ENCODE measurements at regions not wholly inside any gene's neighbourhood (a gene's known extent, or its start where the extent isn't known, plus 50 kb on each side); places are given as distances from the start of the nearest gene placed in this dataset.

GRCh38 chr6:164379795-164380194 is 929.6 kb downstream of the C6orf118 start:
- no peak for FAIRE-seq
- no peak for TF ChIP-seq CTCF (IDR thresholded peaks at IDR 0.05; ENCODE audit: insufficient read depth, missing control alignments)
- DNase-seq (ENCODE audit: insufficient read length, low spot score), result no peak

GRCh38 chr6:164378330-164378729 is 931.1 kb downstream of the C6orf118 start:
- no peak for DNase-seq (ENCODE audit: insufficient read length, low spot score)
- no peak for TF ChIP-seq CTCF (IDR thresholded peaks at IDR 0.05; ENCODE audit: insufficient read depth, missing control alignments)
- FAIRE-seq, result no peak

GRCh38 chr6:164377348-164377918 is 932.0 kb downstream of the C6orf118 start:
- FAIRE-seq (no peak), DNase-seq (ENCODE audit: insufficient read length, low spot score) (no peak)
- no peak for TF ChIP-seq CTCF (IDR thresholded peaks at IDR 0.05; ENCODE audit: insufficient read depth, missing control alignments)

GRCh38 chr6:164370773-164371172 is 938.6 kb downstream of the C6orf118 start:
- no peak for TF ChIP-seq CTCF (IDR thresholded peaks at IDR 0.05; ENCODE audit: insufficient read depth, missing control alignments)
- DNase-seq (ENCODE audit: insufficient read length, low spot score) (no peak), FAIRE-seq (no peak)

GRCh38 chr6:164359441-164359840 is 944.9 kb downstream of the QKI start:
- DNase-seq (ENCODE audit: insufficient read length, low spot score) (no peak), FAIRE-seq (no peak)
- no peak for TF ChIP-seq CTCF (IDR thresholded peaks at IDR 0.05; ENCODE audit: insufficient read depth, missing control alignments)

GRCh38 chr6:164359036-164359435 is 944.5 kb downstream of the QKI start:
- TF ChIP-seq CTCF (IDR thresholded peaks at IDR 0.05; ENCODE audit: insufficient read depth, missing control alignments), result no peak
- no peak for DNase-seq (ENCODE audit: insufficient read length, low spot score)
- no peak for FAIRE-seq

GRCh38 chr6:164356814-164357213 is 942.3 kb downstream of the QKI start:
- no peak for DNase-seq (ENCODE audit: insufficient read length, low spot score)
- TF ChIP-seq CTCF (IDR thresholded peaks at IDR 0.05; ENCODE audit: insufficient read depth, missing control alignments), result no peak
- FAIRE-seq, result no peak
